HG02678 (cell line): ENCODE measurements at regions not wholly inside any gene's neighbourhood (a gene's known extent, or its start where the extent isn't known, plus 50 kb on each side); places are given as distances from the start of the nearest gene placed in this dataset.

Experiments
- ATAC-seq: cut with Tn5 transposase; IDR thresholded peaks from one replicate; pipeline ENCODE4 v1.9.1; 2021; ENCODE audit warnings: mild to moderate bottlenecking, moderate library complexity; ENCODE audit not compliant: unreplicated experiment

GRCh38 chr2:152890736-152891135 is 172.3 kb downstream of the ARL6IP6 start:
- ATAC-seq: no peak

DNA sequence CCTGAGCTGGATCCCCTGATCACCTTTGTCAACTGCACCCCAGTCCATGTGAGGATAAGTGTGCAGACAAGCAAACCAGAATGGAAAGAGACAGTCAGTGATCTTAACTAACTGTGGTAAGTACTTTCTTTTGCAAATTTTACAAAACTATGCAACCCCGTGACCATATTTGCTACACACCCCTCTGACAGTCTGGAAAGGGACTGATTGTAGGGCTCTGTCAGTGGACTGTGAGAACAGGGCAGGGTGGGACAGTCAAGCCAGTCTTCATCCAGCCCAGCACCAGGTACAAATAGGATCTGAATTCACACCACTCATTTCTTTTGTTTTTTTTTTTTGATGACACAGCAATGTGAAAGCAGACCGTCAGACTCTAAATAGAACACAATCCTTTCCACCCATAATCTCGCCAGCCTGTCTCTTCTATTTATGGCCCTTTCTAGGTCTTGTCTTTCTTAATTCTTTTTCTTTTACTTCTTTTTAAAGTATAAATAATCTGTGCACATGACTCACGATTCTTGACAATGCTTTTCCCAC is 165.6 kb downstream of the ARL6IP6 start:
- no peak for ATAC-seq

DNA sequence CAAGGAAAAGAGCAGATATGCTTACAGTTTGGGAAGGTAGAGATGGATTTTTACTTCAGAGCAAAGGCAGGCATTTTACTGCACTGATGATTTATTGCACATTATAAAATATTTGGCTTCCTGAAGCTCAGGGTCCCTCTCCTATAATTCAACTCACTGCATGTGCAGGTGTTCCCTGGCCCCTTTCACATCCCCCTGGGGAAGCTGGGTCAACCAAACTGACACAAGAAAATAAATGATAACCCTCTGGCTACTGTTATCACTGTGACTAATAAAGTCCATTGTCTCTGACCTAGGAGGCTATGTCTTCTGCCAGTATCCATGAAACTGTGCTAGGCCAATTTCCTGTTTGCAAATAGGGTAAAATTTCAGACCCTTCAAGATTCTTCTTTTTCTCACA is 163.1 kb downstream of the ARL6IP6 start:
- no peak for ATAC-seq

DNA sequence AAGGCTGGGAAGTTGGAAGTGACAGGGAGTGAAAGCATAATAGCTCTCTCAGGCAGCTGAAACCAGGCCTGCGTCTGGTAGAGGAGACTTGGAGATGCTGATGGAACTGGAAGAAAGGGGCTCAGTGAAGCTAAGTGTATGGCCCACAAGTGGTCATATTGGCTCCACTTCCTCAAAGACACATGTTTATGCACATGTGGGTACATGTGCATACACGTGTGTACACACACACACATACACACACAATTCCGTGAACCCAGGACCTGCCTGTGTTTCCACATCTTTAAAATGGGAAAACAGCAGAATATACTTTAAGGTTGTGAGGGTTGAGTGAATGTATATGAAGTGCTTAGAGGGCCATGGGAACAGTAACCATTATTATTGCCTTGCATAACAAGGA is 160.9 kb downstream of the ARL6IP6 start:
- no peak for ATAC-seq

DNA sequence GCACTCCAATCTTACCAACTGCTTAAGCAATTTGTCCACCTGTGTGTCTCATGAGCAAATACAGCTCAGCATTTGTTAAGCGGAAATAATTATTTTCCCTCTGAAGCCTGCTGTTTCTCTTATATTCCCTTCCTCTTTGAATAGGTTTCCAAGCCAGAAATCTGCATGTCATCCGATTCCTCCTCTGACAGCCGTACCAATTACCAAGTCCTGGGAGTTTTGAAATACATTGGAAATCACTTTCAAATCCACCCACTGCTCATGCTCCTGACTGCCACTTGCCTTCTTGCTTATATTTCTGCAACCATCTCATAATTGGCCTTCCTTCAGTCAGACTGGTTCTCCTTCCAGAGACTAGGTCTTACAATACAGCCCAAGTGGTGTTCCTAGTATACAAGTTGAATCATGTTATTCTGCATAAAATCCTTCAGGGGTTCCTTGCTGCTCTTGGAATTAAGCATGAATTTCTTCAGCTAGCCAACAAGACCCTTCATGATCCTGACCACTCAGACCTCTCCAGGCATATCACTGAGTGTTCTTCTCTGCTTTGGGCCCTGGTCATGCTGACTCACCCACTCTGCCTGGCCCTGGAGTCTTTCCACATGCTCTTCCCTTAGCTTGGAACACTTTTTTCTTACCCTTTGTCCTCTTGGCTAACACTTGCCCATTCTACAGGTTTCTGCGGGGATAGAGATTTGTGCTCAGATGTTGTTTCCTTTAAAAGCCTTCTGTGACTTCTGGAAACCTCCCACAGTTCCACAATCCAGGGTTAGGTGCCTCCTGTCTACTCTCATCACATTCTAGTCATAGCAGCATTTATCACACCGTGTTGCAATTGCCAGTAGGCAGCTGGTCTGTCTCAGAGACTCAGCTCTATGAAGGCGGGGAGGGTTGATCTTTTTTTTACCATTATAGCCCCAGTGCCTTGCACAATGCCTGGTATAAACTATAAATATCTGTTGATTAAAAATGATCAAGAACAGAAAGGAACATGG is 157.6 kb downstream of the ARL6IP6 start:
- no peak for ATAC-seq

GRCh38 chr2:152874955-152875354 is 156.5 kb downstream of the ARL6IP6 start:
- ATAC-seq: no peak

- ATAC-seq: no peak
Observed at GRCh38 chr2:152870239-152870638, 151.8 kb downstream of the ARL6IP6 start.

DNA sequence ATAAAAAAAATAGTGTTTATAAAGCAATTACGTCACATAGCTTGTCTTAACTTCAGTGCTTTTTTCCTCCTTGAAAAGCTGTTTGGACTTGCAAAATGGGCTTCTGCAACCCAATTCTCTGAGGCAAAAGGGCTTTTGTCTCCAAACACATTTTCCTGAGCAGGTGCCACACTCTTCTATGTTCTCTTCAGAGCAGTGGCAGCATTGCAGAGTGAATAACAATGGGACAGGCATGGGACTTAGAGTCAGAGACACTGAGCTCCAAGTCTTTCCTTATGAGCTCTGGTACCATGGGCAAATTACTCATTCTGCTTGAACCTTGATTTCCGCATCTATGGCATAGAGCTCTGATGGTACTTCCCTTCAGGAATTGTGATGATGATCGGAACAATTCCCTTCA is 149.0 kb downstream of the ARL6IP6 start:
- no peak for ATAC-seq

DNA sequence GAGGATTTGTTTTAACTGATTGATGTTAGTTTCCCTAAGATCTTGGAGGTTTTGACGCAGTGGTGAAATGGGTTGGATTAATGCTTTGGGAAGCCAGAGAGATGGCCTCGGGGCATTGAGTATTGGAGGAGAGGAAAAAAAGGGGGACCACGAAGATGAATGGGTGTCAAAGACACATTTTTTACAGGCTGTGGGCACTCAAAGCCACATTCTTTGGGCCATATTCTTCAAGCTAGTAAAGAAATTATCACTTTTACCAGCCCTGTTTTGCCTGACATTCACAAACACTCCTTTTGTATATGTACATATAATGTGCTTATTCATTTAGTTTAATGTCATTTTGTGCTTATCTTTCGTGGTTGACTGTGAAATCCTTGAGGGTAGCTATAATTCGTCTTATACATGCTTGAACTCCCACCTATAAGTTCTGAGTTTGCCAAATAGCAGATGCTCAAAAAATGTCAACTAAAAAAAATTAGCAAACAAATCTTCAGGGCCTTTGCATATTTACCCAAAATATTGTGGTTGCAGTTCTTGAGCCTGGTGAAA is 146.3 kb downstream of the ARL6IP6 start:
- no peak for ATAC-seq

GRCh38 chr2:152863826-152864225 is 145.4 kb downstream of the ARL6IP6 start:
- no peak for ATAC-seq

DNA sequence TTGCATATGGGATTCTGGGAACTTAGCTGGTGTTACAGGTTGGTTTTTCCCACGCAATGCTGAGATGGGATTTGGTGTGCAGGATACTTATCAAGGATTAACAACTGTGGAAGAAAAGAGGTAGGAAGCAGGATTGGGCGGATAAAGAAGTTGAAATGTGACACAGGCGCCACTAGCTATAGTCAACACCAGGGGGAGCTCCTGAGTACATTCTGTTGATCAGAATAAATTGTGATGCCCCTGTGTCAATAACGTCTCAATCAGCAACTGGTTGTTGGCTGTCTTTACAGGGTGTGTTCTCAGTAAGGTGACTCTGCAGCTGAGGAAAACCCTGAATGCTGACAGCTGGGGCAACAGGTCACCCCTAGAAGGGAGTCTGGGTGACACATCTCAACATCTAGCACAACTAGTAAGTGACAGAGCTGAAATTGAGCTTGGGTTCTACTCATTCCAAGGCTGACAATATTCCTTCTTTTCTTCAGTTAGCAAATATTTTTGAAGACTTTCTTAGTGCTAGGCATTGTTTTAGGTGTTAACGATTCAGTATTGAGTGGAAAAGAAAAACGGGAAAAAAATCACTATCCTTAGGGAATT is 143.0 kb downstream of the ARL6IP6 start:
- no peak for ATAC-seq

DNA sequence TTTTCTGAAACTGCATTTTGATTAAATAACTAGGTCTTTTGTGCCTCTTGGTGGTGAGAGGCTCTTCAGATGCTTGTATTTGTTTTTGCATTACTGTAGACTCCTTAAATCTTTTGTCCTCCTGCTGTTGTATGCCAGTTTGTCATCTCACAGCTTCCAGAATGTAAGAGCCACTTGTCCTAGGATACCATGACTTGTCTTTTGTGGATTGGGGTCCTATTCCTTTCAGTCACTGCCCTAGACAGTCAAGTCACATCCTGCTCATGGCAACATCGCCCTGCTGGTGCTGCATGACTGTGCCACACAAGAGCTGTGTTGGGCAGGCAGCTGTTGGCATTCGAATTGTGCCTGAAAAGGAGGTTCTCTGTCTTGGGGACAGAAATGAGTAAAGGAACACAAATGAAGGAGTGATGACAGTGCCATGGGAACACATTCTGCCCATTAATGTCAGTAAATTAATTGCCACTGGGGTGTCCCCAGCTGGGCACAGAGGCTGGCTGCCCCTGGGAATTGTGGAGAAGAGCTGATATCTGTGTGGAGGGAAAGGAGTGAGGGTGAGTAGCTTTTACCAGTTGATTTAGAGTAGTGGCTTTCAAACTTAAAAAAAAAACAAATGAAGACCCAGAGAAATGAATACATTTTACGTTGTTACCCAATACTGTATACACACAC is 140.3 kb downstream of the ARL6IP6 start:
- no peak for ATAC-seq

DNA sequence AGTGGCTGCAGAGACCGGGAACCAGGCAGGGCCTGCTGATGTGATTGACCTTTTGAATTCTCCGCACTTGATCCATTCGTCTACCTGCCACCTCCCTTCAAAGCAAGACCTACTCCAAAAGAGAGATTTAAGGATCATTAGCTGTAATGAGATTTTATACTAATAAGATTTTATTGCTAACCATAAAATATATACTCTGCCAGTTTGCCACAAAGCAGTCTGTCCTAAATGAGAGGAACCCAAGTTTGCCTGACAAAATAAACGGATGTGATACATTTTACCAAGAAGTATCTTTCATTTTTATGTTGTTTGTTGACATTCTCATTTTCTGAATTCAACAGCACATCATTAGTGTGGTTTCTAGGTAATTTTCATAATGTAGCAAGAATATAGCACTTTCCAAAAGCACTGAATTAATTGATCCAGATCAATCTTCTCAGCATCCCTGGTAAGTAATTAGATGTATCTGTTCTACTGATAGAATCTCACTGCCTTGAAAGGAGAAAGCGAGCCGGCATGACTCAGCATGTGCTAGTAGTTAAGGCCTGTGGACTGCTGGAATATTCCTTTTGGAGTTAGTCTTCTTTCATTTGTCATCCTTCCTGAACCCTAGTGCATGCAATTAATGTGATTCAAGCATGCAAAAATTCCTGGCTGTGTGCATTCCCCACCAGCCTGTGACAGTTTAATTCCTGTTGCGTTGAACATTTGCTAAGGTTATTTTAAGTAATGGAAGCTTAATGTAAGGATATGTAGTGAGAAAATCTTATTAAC is 128.5 kb downstream of the ARL6IP6 start:
- no peak for ATAC-seq

DNA sequence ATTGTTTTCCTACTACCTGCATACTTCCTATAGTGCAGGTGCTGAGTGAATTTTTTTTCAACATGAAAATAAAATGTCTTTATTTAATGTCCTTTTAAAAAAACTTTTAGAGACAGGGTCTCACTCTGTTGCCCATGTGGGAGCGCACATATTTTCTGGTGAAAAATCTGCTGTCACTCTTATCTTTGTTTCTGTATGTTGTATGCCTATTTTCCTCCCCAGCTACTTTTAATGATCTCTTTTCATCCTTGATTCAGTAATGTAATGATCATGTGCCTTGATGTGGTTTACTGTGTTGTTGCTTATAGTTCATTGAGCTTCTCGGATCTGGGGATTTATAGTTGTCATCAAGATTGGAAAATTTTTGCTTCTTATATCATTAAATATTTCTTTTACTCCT is 117.3 kb downstream of the ARL6IP6 start:
- ATAC-seq: no peak

DNA sequence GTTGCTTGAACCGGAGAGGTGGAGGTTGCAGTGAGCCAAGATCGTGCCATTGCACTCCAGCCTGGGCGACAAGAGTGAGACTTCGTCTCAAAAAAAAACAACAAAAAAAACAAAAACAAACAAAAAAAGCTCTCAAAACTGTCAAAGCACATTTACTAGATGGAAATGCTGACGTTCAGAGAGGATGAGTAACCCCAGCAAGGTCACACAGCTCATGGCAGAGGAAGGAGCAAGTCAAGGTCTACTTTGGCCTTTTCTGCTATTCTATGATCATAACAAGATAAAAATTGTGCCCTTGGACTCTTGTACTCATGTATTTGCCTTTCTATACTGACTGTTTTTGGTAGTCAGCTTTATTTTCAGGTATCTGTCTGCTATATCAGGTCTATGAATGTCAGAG is 109.5 kb downstream of the ARL6IP6 start:
- no peak for ATAC-seq

GRCh38 chr2:152826581-152827279 is 108.3 kb downstream of the ARL6IP6 start:
- no peak for ATAC-seq

DNA sequence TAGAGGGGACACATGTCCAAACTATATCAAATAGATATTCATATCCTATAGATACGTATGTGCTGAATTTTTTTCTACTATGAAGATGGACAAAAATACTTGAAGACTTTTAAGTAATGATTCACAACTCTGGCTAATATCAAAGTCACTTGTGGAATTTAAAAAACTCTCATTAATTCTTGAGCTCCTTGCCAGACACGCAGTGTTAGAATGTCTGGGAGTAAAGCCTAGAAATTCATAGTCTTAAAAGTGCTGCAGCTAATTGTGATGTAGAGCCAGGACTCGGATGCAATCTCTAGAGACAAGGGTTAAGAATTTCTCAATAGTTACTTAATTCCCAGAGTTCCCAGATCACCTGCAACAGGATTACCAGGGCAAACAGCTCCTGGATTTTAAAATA is 107.4 kb downstream of the ARL6IP6 start:
- no peak for ATAC-seq

DNA sequence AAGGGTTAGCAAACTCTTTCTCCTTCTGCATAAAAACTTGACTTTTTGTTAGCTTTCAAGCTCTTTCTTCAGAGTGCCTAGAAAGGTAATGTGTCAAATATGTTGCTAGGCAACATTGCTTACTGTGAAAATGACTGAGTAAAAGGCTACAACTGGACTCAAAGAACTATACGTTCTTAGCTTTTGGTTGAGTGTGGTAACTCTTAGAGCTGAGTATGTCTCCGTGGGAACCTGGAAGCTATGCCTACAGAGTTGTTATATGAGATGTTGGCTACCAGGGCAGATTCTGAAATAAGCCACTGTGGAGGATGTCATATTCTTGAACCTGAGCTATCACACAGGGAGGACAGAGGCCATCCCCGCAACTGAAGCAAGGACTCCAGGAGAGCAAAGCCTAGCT is 105.5 kb downstream of the ARL6IP6 start:
- ATAC-seq: no peak

- no peak for ATAC-seq
Observed at GRCh38 chr2:152822676-152823075, 104.3 kb downstream of the ARL6IP6 start.

GRCh38 chr2:152820048-152820447 is 101.6 kb downstream of the ARL6IP6 start:
- ATAC-seq: no peak
